Amniotic stem cell (primary cell): ENCODE measurements at regions not wholly inside any gene's neighbourhood (a gene's known extent, or its start where the extent isn't known, plus 50 kb on each side); places are given as distances from the start of the nearest gene placed in this dataset.
"Not testable (repeated sequence)": the region's sequence is repeated elsewhere in the genome, so short reads cannot be mapped to it uniquely, and the experiment has no call there.

Experiments used
- DNase-seq: peaks from one replicate; lab custom pipeline; 2025; lab: John Stamatoyannopoulos, UW

- DNase-seq = no peak
Observed at GRCh38 chr15:31598620-31599019, 272.0 kb downstream of the KLF13 start.

GRCh38 chr15:31605467-31605931 is 278.9 kb downstream of the KLF13 start:
- peak; percentile 9 for DNase-seq

- DNase-seq = peak; percentile 11
Observed at GRCh38 chr15:31606194-31606669, 279.6 kb downstream of the KLF13 start.

GRCh38 chr15:31606931-31607497 is 280.4 kb downstream of the KLF13 start:
- no peak for DNase-seq

GRCh38 chr15:31607656-31608055 is 281.0 kb downstream of the KLF13 start:
- DNase-seq = no peak

- no peak for DNase-seq
Observed at GRCh38 chr15:31609258-31609681, 282.6 kb downstream of the KLF13 start.

GRCh38 chr15:31609906-31610305 is 283.3 kb downstream of the KLF13 start:
- DNase-seq = no peak

GRCh38 chr15:31615643-31616415 is 289.2 kb downstream of the KLF13 start:
- DNase-seq = no peak

GRCh38 chr15:31623297-31623696 is 296.7 kb downstream of the KLF13 start:
- not testable (repeated sequence) for DNase-seq

- DNase-seq = not testable (repeated sequence)
Observed at GRCh38 chr15:31624115-31624514, 297.5 kb downstream of the KLF13 start.

GRCh38 chr15:31635715-31636114 is 309.1 kb downstream of the KLF13 start:
- not testable (repeated sequence) for DNase-seq

- DNase-seq = not testable (repeated sequence)
Observed at GRCh38 chr15:31636911-31637310, 310.3 kb downstream of the KLF13 start.

- not testable (repeated sequence) for DNase-seq
Observed at GRCh38 chr15:31643955-31644354, 317.3 kb downstream of the KLF13 start.

GRCh38 chr15:31644761-31645160 is 318.1 kb downstream of the KLF13 start:
- not testable (repeated sequence) for DNase-seq

- not testable (repeated sequence) for DNase-seq
Observed at GRCh38 chr15:31647337-31647826, 320.7 kb downstream of the KLF13 start.

- DNase-seq = not testable (repeated sequence)
Observed at GRCh38 chr15:31649634-31650033, 323.0 kb downstream of the KLF13 start.

- DNase-seq = not testable (repeated sequence)
Observed at GRCh38 chr15:31650055-31650701, 323.5 kb downstream of the KLF13 start.

- not testable (repeated sequence) for DNase-seq
Observed at GRCh38 chr15:31656915-31657314, 330.3 kb downstream of the KLF13 start.

GRCh38 chr15:31660816-31661215 is 334.2 kb downstream of the KLF13 start:
- no peak for DNase-seq

GRCh38 chr15:31665732-31666131 is 339.1 kb downstream of the KLF13 start:
- not testable (repeated sequence) for DNase-seq

GRCh38 chr15:31669158-31669908 is 342.7 kb downstream of the KLF13 start:
- DNase-seq = not testable (repeated sequence)

- not testable (repeated sequence) for DNase-seq
Observed at GRCh38 chr15:31673263-31673662, 346.6 kb downstream of the KLF13 start.
